Thyroid gland (tissue), 4 donors: ENCODE measurements at regions not wholly inside any gene's neighbourhood (a gene's known extent, or its start where the extent isn't known, plus 50 kb on each side); places are given as distances from the start of the nearest gene placed in this dataset.

Experiments used
- DNase-seq, 2 donors: peaks; one replicate each; pipeline ENCODE4 v3.0.0-alpha.2; 2019
- H3K27ac ChIP-seq, 3 donors: fragments of 200-600 bp; sonication (generic); 1 replicate in 2 of 3; 2 replicates in 1 of 3; pipeline ENCODE4 v1.5.1; 2016 to 2019; ENCODE audit warnings: mild to moderate bottlenecking in 1 of 3, moderate library complexity in 1 of 3
- H3K27me3 ChIP-seq: fragments of 200-600 bp; sonication (generic); one replicate; pipeline ENCODE4 v1.5.1; 2019
- H3K36me3 ChIP-seq, 2 donors: fragments of 200-600 bp; sonication (generic); one replicate each; pipeline ENCODE4 v1.5.1; 2016 to 2019
- H3K4me1 ChIP-seq, 2 donors: fragments of 200-600 bp; sonication (generic); one replicate each; pipeline ENCODE4 v1.5.1; 2017 to 2019
- H3K4me3 ChIP-seq, 3 donors: fragments of 200-600 bp; sonication (generic); replicated peaks in 1 of 3; 1 replicate in 2 of 3; 2 replicates in 1 of 3; pipeline ENCODE4 v1.5.1; 2016; ENCODE audit warnings: mild to moderate bottlenecking in 1 of 3
- H3K9me3 ChIP-seq: fragments of 200-600 bp; sonication (generic); one replicate; pipeline ENCODE4 v1.5.1; 2017
- CTCF ChIP-seq, 6 experiments: fragments of 200-600 bp in 3 of 6; fragments of 450-650 bp in 3 of 6; sonication (generic) in 3 of 6; IDR thresholded peaks; one replicate each; pipeline ENCODE4 v1.5.1; 2016 to 2019; ENCODE audit warnings: antibody characterized with exemption in 6 of 6, mild to moderate bottlenecking in 2 of 6, inconsistent platforms in 1 of 6, moderate library complexity in 1 of 6
- POLR2A ChIP-seq, 2 donors: fragments of 450-650 bp; IDR thresholded peaks; one replicate each; pipeline ENCODE4 v1.6.1; 2017; ENCODE audit warnings: antibody characterized with exemption in 2 of 2, mild to moderate bottlenecking in 2 of 2, moderate library complexity in 1 of 2
- WGBS, 2 donors: methylation state at CpG; one replicate each; pipeline ENCODE4 v1.1.5; 2017; 5-methylcytosine and 5-hydroxymethylcytosine counted together
- intact Hi-C: fragments of 100-400 bp; cut with DNase I; formaldehyde crosslinking; loops from one replicate; pipeline ENCODE4 v1.15.1; 2023

DNA sequence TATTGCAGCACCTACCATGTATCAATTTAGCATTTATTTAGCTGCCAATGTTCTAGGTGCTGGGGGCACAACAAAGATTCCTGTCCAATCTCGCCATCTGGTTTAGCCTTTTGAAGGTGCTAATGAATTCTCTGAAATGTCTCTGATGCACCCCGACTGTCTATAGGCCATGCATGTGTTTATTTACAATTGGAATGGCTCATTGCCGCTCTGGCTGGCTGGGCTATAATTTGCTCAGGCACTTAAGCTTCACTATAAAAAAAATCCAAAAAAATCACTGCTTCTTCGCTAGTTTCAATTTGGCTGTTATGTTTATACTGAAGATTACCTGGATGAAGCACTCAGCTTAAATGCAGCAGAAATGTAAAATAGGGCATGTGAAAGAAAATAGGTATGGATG, 115.0 kb upstream of the PAX6 start:
- H3K4me1 ChIP-seq, result no peaks in the 10 kb centered on the region
- WGBS, 2 donors, result 71 to 74% methylated on average over 4 of the region's 4 CpGs
- TF ChIP-seq CTCF (IDR thresholded peaks at IDR 0.05) (no peak), POLR2A (IDR thresholded peaks at IDR 0.05) (no peak)
- no peaks in the 10 kb centered on the region for H3K36me3 ChIP-seq
- no peak overlapping the region for H3K4me3 ChIP-seq
- H3K27me3 ChIP-seq, result no peaks in the 10 kb centered on the region
- H3K27ac ChIP-seq, result no peak overlapping the region
- H3K9me3 ChIP-seq, result no peaks in the 10 kb centered on the region
- intact Hi-C loops, result no loop called here
- DNase-seq, result no peak

- H3K36me3 ChIP-seq, result no peaks in the 10 kb centered on the region
- no peaks in the 10 kb centered on the region for H3K4me1 ChIP-seq
- no peaks in the 10 kb centered on the region for H3K9me3 ChIP-seq
- H3K4me3 ChIP-seq, result no peak overlapping the region
- TF ChIP-seq CTCF (IDR thresholded peaks at IDR 0.05) (no peak), POLR2A (IDR thresholded peaks at IDR 0.05) (no peak)
- no peak for DNase-seq
- 65 to 66% methylated on average over 3 of the region's 3 CpGs for WGBS, 2 donors
- intact Hi-C loops, result no loop called here
- H3K27ac ChIP-seq, result no peak overlapping the region
- no peaks in the 10 kb centered on the region for H3K27me3 ChIP-seq
Observed at GRCh38 chr11:31922450-31922849, 111.3 kb upstream of the PAX6 start.

DNA sequence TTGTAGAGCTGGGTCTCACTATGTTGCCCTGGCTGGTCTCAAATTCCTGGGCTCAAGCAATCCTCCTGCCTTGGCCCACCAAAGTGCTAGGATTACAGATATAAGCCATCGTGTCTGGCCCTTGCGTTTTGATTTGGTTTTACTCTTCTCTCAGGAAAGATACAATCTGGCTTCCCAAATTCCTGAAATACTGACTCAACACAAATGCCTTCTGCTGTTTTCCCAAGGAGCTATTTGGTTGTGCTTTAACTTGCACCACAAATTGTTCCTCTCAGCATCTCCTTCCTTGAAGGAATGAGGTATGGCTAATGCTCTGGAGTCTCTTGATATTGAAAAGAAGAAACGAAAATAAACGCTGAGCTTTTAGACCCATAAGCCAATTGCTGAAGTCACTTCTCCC, 110.0 kb upstream of the PAX6 start:
- Histone ChIP-seq H3K27ac (no peak overlapping the region), H3K4me3 (no peak overlapping the region), H3K4me1 (no peaks in the 10 kb centered on the region), H3K27me3 (no peaks in the 10 kb centered on the region), H3K9me3 (no peaks in the 10 kb centered on the region), H3K36me3 (no peaks in the 10 kb centered on the region)
- WGBS, 2 donors, result 40 to 48% methylated on average over 4 of the region's 4 CpGs
- no peak for TF ChIP-seq POLR2A (IDR thresholded peaks at IDR 0.05)
- no peak for TF ChIP-seq CTCF (IDR thresholded peaks at IDR 0.05)
- no peak for DNase-seq
- intact Hi-C loops, result no loop called here

DNA sequence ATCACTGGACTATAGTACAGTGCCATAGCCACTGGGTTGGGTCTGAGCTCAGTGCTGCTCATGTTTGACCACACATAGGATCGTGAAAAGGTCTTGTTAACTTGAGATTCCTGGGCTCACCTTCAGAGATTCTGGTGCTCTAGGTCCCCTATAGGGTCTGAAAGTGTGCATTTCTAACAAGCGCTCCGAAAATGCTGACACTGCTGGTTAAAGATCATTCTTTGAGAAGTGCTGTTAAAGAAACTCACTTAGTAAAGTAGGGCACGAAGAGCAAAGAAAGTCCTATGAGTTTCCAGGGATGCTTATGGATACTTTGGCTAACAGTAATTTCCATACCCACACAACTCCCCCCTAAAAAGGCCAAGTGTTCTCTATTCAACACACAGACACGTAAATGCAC, 108.1 kb upstream of the PAX6 start:
- H3K27ac ChIP-seq, result no peak overlapping the region
- no peak for TF ChIP-seq CTCF (IDR thresholded peaks at IDR 0.05)
- TF ChIP-seq POLR2A (IDR thresholded peaks at IDR 0.05), result no peak

DNA sequence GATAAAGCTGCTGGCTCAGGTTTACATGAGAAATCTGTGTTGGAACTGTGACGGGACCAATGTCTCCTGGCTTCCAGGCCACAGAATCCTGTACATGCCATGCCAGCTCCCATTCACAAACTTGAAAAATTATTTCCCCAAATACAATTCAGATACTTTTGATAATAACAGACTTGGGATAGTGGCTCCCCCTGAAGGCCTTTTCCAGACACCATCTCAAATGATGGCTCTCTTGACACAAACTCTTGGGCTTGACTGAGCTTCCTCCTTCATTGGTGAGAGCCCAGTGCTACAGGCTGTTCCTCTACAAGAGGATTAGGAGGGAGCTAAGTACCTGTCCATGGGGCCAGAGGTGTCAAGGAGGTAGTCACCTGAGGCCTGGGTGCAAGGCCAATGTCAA, 104.7 kb upstream of the PAX6 start:
- H3K27me3 ChIP-seq, result no peaks in the 10 kb centered on the region
- no peak overlapping the region for H3K4me3 ChIP-seq
- intact Hi-C loops, result no loop called here
- H3K4me1 ChIP-seq, result no peaks in the 10 kb centered on the region
- DNase-seq, result no peak
- H3K27ac ChIP-seq, result no peak overlapping the region
- no peaks in the 10 kb centered on the region for H3K36me3 ChIP-seq
- 77 to 83% methylated on average over 1 of the region's 1 CpG for WGBS, 2 donors
- TF ChIP-seq CTCF (IDR thresholded peaks at IDR 0.05), result no peak
- TF ChIP-seq POLR2A (IDR thresholded peaks at IDR 0.05), result no peak
- no peaks in the 10 kb centered on the region for H3K9me3 ChIP-seq

More for the DNA sequence above, 108.1 kb upstream of the PAX6 start:
- no peaks in the 10 kb centered on the region for H3K4me1 ChIP-seq
- WGBS, 2 donors, result 50 to 62% methylated on average over 5 of the region's 5 CpGs
- H3K36me3 ChIP-seq, result no peaks in the 10 kb centered on the region
- no peak overlapping the region for H3K4me3 ChIP-seq
- intact Hi-C loops, result no loop called here
- no peak for DNase-seq
- H3K27me3 ChIP-seq, result no peaks in the 10 kb centered on the region
- no peaks in the 10 kb centered on the region for H3K9me3 ChIP-seq
